ENCODE measurements at regions not wholly inside any gene's neighbourhood (a gene's known extent, or its start where the extent isn't known, plus 50 kb on each side); places are given as distances from the start of the nearest gene placed in this dataset.

DNA sequence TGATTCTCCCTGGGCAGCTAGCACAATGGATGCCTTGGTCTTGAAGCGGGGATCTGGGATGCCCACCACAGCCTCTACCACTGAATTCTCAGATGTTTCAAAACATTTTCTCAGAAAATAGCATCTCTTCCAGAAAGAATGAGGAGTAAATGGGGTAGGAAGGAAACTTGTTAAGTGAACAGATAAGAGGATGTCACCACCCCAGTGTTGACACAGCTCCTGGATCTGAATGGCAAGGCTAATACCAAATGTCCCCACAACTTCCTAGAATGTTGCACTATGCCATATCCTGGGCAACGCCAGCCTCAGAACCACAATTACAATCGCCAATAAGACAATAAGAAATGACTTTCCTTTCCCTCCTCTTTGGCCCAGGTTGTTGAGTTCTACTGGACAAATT is 177.2 kb downstream of the BCL11A start:
- no peaks in the 10 kb centered on the region for H3K4me1 ChIP-seq (ENCODE audit: control insufficient read depth, insufficient read depth, low read length)
- no peaks in the 10 kb centered on the region for H3K36me3 ChIP-seq (ENCODE audit: insufficient read depth, low read length)
- no peaks in the 10 kb centered on the region for H3K27me3 ChIP-seq (ENCODE audit: control insufficient read depth, insufficient read depth, low read length)
- no peaks in the 10 kb centered on the region for H3K9me3 ChIP-seq (replicated peaks; ENCODE audit: low read length)
- no peak overlapping the region for H3K4me2 ChIP-seq (ENCODE audit: low read length)
- no peak overlapping the region for H3K9ac ChIP-seq (ENCODE audit: low read depth, low read length)
- H3K4me3 ChIP-seq (ENCODE audit: low read length): no peak overlapping the region

- Histone ChIP-seq H3K9ac (ENCODE audit: low read depth, low read length) (no peak overlapping the region), H3K9me3 (replicated peaks; ENCODE audit: low read length) (no peaks in the 10 kb centered on the region), H3K4me3 (ENCODE audit: low read length) (no peak overlapping the region), H3K27me3 (ENCODE audit: control insufficient read depth, insufficient read depth, low read length) (no peaks in the 10 kb centered on the region), H3K4me1 (ENCODE audit: control insufficient read depth, insufficient read depth, low read length) (no peaks in the 10 kb centered on the region), H3K36me3 (ENCODE audit: insufficient read depth, low read length) (no peaks in the 10 kb centered on the region), H3K4me2 (ENCODE audit: low read length) (no peak overlapping the region)
These were observed 181.8 kb downstream of the BCL11A start for GRCh38 chr2:60371681-60372080.

DNA sequence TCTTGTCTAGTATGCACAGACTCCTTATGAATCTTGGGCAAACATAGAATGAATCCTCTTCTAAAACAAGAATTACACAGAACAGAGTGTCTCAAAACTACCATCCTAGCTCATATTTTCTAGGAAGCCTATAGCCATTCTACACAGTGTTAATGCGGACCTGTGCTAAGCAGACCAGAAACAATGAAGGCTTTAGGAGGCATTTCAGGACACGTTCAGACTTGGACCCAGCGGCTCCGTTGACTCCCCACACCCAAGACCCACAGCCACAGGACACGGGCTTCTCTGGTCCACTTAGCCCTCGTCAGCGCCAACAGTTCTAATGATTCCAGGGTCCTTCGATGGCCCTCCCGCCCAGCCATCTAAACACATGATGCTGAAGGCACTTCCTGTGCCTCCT is 182.2 kb downstream of the BCL11A start:
- no peak overlapping the region for H3K4me2 ChIP-seq (ENCODE audit: low read length)
- H3K27me3 ChIP-seq (ENCODE audit: control insufficient read depth, insufficient read depth, low read length): no peaks in the 10 kb centered on the region
- no peak overlapping the region for H3K9ac ChIP-seq (ENCODE audit: low read depth, low read length)
- H3K9me3 ChIP-seq (replicated peaks; ENCODE audit: low read length): no peaks in the 10 kb centered on the region
- H3K4me3 ChIP-seq (ENCODE audit: low read length): no peak overlapping the region
- H3K36me3 ChIP-seq (ENCODE audit: insufficient read depth, low read length): no peaks in the 10 kb centered on the region
- no peaks in the 10 kb centered on the region for H3K4me1 ChIP-seq (ENCODE audit: control insufficient read depth, insufficient read depth, low read length)

GRCh38 chr2:60370814-60371213 is 182.6 kb downstream of the BCL11A start:
- no peak overlapping the region for H3K9ac ChIP-seq (ENCODE audit: low read depth, low read length)
- no peaks in the 10 kb centered on the region for H3K27me3 ChIP-seq (ENCODE audit: control insufficient read depth, insufficient read depth, low read length)
- no peaks in the 10 kb centered on the region for H3K4me1 ChIP-seq (ENCODE audit: control insufficient read depth, insufficient read depth, low read length)
- no peak overlapping the region for H3K4me2 ChIP-seq (ENCODE audit: low read length)
- no peaks in the 10 kb centered on the region for H3K9me3 ChIP-seq (replicated peaks; ENCODE audit: low read length)
- H3K36me3 ChIP-seq (ENCODE audit: insufficient read depth, low read length): no peaks in the 10 kb centered on the region
- H3K4me3 ChIP-seq (ENCODE audit: low read length): no peak overlapping the region

DNA sequence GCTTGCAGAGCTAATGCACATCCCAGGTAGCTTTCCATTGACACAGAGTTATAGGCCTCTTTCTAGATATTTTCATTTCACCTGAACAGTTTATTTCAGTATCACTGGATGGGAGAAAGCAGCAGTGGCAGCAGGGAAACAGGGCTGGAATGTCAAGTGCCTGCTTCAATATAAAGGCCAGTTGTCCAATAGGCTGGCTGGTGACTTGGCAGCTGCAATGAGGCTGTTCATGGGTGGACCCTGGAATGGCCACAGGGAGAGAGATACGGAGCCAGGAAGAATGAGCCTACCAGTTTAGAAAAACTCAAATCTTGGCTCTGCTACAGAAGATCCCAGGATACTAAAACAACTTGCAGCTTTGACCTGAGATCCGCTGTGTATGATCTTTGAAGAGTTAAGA is 185.0 kb downstream of the BCL11A start:
- Histone ChIP-seq H3K4me3 (ENCODE audit: low read length) (no peak overlapping the region), H3K4me1 (ENCODE audit: control insufficient read depth, insufficient read depth, low read length) (no peaks in the 10 kb centered on the region), H3K27me3 (ENCODE audit: control insufficient read depth, insufficient read depth, low read length) (no peaks in the 10 kb centered on the region), H3K4me2 (ENCODE audit: low read length) (no peak overlapping the region), H3K9ac (ENCODE audit: low read depth, low read length) (no peak overlapping the region), H3K9me3 (replicated peaks; ENCODE audit: low read length) (no peaks in the 10 kb centered on the region), H3K36me3 (ENCODE audit: insufficient read depth, low read length) (no peaks in the 10 kb centered on the region)

DNA sequence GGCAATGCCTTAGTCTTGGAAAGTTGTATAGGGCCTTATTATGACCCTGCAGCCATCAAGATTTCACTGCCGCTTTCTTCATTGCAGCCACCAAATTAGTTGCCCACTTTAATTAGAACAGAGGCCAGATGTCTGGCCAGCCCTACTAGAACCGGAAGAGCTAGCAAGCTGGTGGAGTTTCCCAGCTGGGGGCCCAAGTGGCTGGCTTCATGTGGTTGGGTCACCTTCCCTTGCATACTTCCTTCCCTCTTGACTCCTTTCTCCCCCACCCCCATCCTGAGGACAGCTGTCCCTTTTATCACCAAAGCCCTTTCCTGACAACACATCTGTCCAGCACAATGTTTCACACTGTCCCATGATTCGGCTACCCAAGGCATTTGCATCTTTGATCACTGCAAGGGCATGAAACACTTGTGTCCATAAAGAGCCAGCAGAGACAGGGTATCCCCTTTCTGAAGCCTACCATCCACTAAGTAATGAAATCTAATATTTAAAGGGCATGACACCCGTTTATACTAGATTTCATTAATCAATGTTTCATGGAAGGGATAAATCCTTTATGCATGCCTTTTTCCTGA is 187.2 kb downstream of the BCL11A start:
- Histone ChIP-seq H3K4me3 (ENCODE audit: low read length) (no peak overlapping the region), H3K9ac (ENCODE audit: low read depth, low read length) (no peak overlapping the region), H3K36me3 (ENCODE audit: insufficient read depth, low read length) (no peaks in the 10 kb centered on the region), H3K4me1 (ENCODE audit: control insufficient read depth, insufficient read depth, low read length) (no peaks in the 10 kb centered on the region), H3K27me3 (ENCODE audit: control insufficient read depth, insufficient read depth, low read length) (no peaks in the 10 kb centered on the region), H3K9me3 (replicated peaks; ENCODE audit: low read length) (no peaks in the 10 kb centered on the region), H3K4me2 (ENCODE audit: low read length) (no peak overlapping the region)

GRCh38 chr2:60365556-60365955 is 187.9 kb downstream of the BCL11A start:
- Histone ChIP-seq H3K4me3 (ENCODE audit: low read length) (no peak overlapping the region), H3K4me1 (ENCODE audit: control insufficient read depth, insufficient read depth, low read length) (no peaks in the 10 kb centered on the region), H3K9ac (ENCODE audit: low read depth, low read length) (no peak overlapping the region), H3K36me3 (ENCODE audit: insufficient read depth, low read length) (no peaks in the 10 kb centered on the region), H3K9me3 (replicated peaks; ENCODE audit: low read length) (no peaks in the 10 kb centered on the region), H3K27me3 (ENCODE audit: control insufficient read depth, insufficient read depth, low read length) (no peaks in the 10 kb centered on the region), H3K4me2 (ENCODE audit: low read length) (no peak overlapping the region)

GRCh38 chr2:60364491-60364890 is 189.0 kb downstream of the BCL11A start:
- H3K4me3 ChIP-seq (ENCODE audit: low read length): no peak overlapping the region
- no peaks in the 10 kb centered on the region for H3K36me3 ChIP-seq (ENCODE audit: insufficient read depth, low read length)
- H3K27me3 ChIP-seq (ENCODE audit: control insufficient read depth, insufficient read depth, low read length): no peaks in the 10 kb centered on the region
- no peaks in the 10 kb centered on the region for H3K9me3 ChIP-seq (replicated peaks; ENCODE audit: low read length)
- H3K4me1 ChIP-seq (ENCODE audit: control insufficient read depth, insufficient read depth, low read length): no peaks in the 10 kb centered on the region
- H3K4me2 ChIP-seq (ENCODE audit: low read length): no peak overlapping the region
- H3K9ac ChIP-seq (ENCODE audit: low read depth, low read length): no peak overlapping the region

DNA sequence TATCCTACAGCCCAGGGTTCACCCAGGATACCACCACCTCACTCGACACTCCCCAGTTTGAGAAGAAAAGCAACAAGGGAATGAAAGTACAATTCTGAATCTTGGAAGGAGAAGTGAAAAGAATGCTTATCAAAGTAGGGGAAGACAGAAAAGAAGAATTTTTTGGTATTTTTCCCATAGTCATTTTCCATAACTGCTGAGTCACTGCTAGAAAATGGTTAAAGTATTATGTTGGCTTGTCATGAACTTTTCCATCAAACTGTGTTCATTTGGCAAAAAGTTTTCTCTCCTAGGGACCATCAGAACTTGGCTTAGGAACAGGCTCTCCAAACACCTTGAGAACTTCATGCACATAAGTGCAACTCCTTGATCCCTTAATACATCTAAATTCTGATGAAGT is 192.0 kb downstream of the BCL11A start:
- H3K36me3 ChIP-seq (ENCODE audit: insufficient read depth, low read length): no peaks in the 10 kb centered on the region
- no peak overlapping the region for H3K4me3 ChIP-seq (ENCODE audit: low read length)
- H3K4me2 ChIP-seq (ENCODE audit: low read length): no peak overlapping the region
- H3K4me1 ChIP-seq (ENCODE audit: control insufficient read depth, insufficient read depth, low read length): no peaks in the 10 kb centered on the region
- no peak overlapping the region for H3K9ac ChIP-seq (ENCODE audit: low read depth, low read length)
- H3K9me3 ChIP-seq (replicated peaks; ENCODE audit: low read length): no peaks in the 10 kb centered on the region
- no peaks in the 10 kb centered on the region for H3K27me3 ChIP-seq (ENCODE audit: control insufficient read depth, insufficient read depth, low read length)

DNA sequence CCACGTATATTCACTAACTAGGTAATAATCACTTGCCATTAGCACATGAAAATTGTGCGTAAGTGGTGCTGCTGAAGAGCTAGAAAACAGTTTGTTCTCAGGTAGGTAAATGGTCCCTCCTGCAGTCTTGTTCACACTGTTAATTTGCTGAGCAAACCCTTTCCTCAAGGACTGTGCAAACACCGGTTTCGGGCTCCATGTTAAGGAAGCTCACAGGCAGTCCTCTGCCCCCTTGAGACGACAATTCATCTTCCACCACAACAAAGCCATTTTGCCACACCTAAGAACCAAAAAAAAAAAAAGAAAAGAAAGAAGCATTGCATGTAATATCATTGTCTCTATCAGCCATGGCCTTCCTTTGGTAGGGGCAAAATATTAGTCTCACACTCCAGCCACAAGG is 193.9 kb downstream of the BCL11A start:
- H3K9ac ChIP-seq (ENCODE audit: low read depth, low read length): no peak overlapping the region
- no peaks in the 10 kb centered on the region for H3K36me3 ChIP-seq (ENCODE audit: insufficient read depth, low read length)
- H3K27me3 ChIP-seq (ENCODE audit: control insufficient read depth, insufficient read depth, low read length): no peaks in the 10 kb centered on the region
- H3K9me3 ChIP-seq (replicated peaks; ENCODE audit: low read length): no peaks in the 10 kb centered on the region
- H3K4me3 ChIP-seq (ENCODE audit: low read length): no peak overlapping the region
- no peaks in the 10 kb centered on the region for H3K4me1 ChIP-seq (ENCODE audit: control insufficient read depth, insufficient read depth, low read length)
- no peak overlapping the region for H3K4me2 ChIP-seq (ENCODE audit: low read length)

- H3K9me3 ChIP-seq (replicated peaks; ENCODE audit: low read length): no peaks in the 10 kb centered on the region
- H3K36me3 ChIP-seq (ENCODE audit: insufficient read depth, low read length): no peaks in the 10 kb centered on the region
- H3K4me1 ChIP-seq (ENCODE audit: control insufficient read depth, insufficient read depth, low read length): no peaks in the 10 kb centered on the region
- no peak overlapping the region for H3K9ac ChIP-seq (ENCODE audit: low read depth, low read length)
- no peak overlapping the region for H3K4me2 ChIP-seq (ENCODE audit: low read length)
- H3K4me3 ChIP-seq (ENCODE audit: low read length): no peak overlapping the region
- H3K27me3 ChIP-seq (ENCODE audit: control insufficient read depth, insufficient read depth, low read length): no peaks in the 10 kb centered on the region
These were observed 195.0 kb downstream of the BCL11A start for GRCh38 chr2:60358476-60358875.

- Histone ChIP-seq H3K9ac (ENCODE audit: low read depth, low read length) (no peak overlapping the region), H3K27me3 (ENCODE audit: control insufficient read depth, insufficient read depth, low read length) (no peaks in the 10 kb centered on the region), H3K4me2 (ENCODE audit: low read length) (no peak overlapping the region), H3K36me3 (ENCODE audit: insufficient read depth, low read length) (no peaks in the 10 kb centered on the region), H3K9me3 (replicated peaks; ENCODE audit: low read length) (no peaks in the 10 kb centered on the region), H3K4me3 (ENCODE audit: low read length) (no peak overlapping the region), H3K4me1 (ENCODE audit: control insufficient read depth, insufficient read depth, low read length) (no peaks in the 10 kb centered on the region)
These were observed 195.5 kb downstream of the BCL11A start for GRCh38 chr2:60357996-60358395.

All from skeletal muscle satellite cell (primary cell).